ENCODE measurements at regions not wholly inside any gene's neighbourhood (a gene's known extent, or its start where the extent isn't known, plus 50 kb on each side); places are given as distances from the start of the nearest gene placed in this dataset.

DNA sequence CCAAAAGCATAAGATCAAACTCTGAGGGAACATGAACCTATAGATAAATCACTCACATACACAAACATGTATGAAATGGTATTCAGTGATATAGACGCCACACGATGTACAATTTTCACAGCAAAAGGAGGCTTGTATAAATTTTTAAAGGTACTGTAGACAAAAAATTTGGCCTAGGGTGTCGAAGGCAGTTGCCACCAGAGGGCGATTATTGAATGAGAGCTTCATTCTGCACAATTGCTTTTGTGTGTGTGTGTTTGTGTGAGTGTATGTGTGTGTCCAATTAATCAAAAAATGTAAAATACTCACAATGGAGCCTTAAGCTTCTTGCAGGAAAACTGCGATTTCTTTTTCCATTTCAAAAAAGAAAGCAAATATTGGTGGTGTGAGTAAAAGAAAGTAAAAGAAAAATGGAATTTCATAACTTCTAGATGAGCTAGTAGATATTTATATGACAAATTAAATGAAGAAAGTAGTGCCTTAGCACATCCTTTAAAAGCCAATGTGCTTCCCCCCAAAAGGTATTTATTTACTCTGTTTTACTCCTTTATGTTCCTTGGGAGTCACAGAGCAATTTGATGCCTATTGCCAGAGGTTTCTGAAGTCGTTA is 800.1 kb downstream of the SATB2 start:
- no peak for TF ChIP-seq ZNF707 (tag by site-specific recombination; IDR thresholded peaks at IDR 0.05)
- TF ChIP-seq, protein P1, sequence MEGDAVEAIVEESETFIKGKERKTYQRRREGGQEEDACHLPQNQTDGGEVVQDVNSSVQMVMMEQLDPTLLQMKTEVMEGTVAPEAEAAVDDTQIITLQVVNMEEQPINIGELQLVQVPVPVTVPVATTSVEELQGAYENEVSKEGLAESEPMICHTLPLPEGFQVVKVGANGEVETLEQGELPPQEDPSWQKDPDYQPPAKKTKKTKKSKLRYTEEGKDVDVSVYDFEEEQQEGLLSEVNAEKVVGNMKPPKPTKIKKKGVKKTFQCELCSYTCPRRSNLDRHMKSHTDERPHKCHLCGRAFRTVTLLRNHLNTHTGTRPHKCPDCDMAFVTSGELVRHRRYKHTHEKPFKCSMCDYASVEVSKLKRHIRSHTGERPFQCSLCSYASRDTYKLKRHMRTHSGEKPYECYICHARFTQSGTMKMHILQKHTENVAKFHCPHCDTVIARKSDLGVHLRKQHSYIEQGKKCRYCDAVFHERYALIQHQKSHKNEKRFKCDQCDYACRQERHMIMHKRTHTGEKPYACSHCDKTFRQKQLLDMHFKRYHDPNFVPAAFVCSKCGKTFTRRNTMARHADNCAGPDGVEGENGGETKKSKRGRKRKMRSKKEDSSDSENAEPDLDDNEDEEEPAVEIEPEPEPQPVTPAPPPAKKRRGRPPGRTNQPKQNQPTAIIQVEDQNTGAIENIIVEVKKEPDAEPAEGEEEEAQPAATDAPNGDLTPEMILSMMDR (tag by site-specific recombination; IDR thresholded peaks at IDR 0.05), result peak; percentile 54
- TF ChIP-seq ZFP3 (tag by site-specific recombination; IDR thresholded peaks at IDR 0.05; ENCODE audit: low read depth), result no peak
- TF ChIP-seq WT1 (tag by site-specific recombination; IDR thresholded peaks at IDR 0.05), result no peak
- TF ChIP-seq, protein P2, sequence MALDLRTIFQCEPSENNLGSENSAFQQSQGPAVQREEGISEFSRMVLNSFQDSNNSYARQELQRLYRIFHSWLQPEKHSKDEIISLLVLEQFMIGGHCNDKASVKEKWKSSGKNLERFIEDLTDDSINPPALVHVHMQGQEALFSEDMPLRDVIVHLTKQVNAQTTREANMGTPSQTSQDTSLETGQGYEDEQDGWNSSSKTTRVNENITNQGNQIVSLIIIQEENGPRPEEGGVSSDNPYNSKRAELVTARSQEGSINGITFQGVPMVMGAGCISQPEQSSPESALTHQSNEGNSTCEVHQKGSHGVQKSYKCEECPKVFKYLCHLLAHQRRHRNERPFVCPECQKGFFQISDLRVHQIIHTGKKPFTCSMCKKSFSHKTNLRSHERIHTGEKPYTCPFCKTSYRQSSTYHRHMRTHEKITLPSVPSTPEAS (tag by site-specific recombination; IDR thresholded peaks at IDR 0.05), result peak; percentile 63; the same call in 1 of the 2 replicates
- TF ChIP-seq ZBTB8A (tag by site-specific recombination; IDR thresholded peaks at IDR 0.05), result no peak
- TF ChIP-seq, protein P3, sequence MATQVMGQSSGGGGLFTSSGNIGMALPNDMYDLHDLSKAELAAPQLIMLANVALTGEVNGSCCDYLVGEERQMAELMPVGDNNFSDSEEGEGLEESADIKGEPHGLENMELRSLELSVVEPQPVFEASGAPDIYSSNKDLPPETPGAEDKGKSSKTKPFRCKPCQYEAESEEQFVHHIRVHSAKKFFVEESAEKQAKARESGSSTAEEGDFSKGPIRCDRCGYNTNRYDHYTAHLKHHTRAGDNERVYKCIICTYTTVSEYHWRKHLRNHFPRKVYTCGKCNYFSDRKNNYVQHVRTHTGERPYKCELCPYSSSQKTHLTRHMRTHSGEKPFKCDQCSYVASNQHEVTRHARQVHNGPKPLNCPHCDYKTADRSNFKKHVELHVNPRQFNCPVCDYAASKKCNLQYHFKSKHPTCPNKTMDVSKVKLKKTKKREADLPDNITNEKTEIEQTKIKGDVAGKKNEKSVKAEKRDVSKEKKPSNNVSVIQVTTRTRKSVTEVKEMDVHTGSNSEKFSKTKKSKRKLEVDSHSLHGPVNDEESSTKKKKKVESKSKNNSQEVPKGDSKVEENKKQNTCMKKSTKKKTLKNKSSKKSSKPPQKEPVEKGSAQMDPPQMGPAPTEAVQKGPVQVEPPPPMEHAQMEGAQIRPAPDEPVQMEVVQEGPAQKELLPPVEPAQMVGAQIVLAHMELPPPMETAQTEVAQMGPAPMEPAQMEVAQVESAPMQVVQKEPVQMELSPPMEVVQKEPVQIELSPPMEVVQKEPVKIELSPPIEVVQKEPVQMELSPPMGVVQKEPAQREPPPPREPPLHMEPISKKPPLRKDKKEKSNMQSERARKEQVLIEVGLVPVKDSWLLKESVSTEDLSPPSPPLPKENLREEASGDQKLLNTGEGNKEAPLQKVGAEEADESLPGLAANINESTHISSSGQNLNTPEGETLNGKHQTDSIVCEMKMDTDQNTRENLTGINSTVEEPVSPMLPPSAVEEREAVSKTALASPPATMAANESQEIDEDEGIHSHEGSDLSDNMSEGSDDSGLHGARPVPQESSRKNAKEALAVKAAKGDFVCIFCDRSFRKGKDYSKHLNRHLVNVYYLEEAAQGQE (tag by site-specific recombination; IDR thresholded peaks at IDR 0.05), result no peak
- TF ChIP-seq, protein P4, sequence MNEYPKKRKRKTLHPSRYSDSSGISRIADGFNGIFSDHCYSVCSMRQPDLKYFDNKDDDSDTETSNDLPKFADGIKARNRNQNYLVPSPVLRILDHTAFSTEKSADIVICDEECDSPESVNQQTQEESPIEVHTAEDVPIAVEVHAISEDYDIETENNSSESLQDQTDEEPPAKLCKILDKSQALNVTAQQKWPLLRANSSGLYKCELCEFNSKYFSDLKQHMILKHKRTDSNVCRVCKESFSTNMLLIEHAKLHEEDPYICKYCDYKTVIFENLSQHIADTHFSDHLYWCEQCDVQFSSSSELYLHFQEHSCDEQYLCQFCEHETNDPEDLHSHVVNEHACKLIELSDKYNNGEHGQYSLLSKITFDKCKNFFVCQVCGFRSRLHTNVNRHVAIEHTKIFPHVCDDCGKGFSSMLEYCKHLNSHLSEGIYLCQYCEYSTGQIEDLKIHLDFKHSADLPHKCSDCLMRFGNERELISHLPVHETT (tag by site-specific recombination; IDR thresholded peaks at IDR 0.05), result no peak
- no peak for TF ChIP-seq ZNF354C (tag by site-specific recombination; IDR thresholded peaks at IDR 0.05; ENCODE audit: borderline replicate concordance, low read depth)
- no peak for TF ChIP-seq YY1 (tag by site-specific recombination; IDR thresholded peaks at IDR 0.05)
- no peak for TF ChIP-seq ZBTB17 (tag by site-specific recombination; IDR thresholded peaks at IDR 0.05)
- TF ChIP-seq, protein P5, sequence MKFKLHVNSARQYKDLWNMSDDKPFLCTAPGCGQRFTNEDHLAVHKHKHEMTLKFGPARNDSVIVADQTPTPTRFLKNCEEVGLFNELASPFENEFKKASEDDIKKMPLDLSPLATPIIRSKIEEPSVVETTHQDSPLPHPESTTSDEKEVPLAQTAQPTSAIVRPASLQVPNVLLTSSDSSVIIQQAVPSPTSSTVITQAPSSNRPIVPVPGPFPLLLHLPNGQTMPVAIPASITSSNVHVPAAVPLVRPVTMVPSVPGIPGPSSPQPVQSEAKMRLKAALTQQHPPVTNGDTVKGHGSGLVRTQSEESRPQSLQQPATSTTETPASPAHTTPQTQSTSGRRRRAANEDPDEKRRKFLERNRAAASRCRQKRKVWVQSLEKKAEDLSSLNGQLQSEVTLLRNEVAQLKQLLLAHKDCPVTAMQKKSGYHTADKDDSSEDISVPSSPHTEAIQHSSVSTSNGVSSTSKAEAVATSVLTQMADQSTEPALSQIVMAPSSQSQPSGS (tag by site-specific recombination; IDR thresholded peaks at IDR 0.05; ENCODE audit: low read depth), result no peak
- TF ChIP-seq KLF16 (tag by site-specific recombination; IDR thresholded peaks at IDR 0.05), result no peak
- no peak for TF ChIP-seq ZNF530 (tag by site-specific recombination; IDR thresholded peaks at IDR 0.05; ENCODE audit: low read depth)
